ENCODE measurements at regions not wholly inside any gene's neighbourhood (a gene's known extent, or its start where the extent isn't known, plus 50 kb on each side); places are given as distances from the start of the nearest gene placed in this dataset.

- ChIA-PET RAD21 (ENCODE audit: low non-redundant PET in 1 of 2, low total read pairs in 2 of 2, uncharacterized antibody in 2 of 2, unreplicated experiment in 2 of 2) (no interaction called here), CTCF (no interaction called here), POLR2A (no interaction called here)
- H4K20me1 ChIP-seq (ENCODE audit: insufficient read depth), result no peaks in the 10 kb centered on the region
- BruUV-seq (replicated peaks), result no TSS peak
- H3K4me3 ChIP-seq (replicated peaks in 1 of 2; ENCODE audit: low read depth in 1 of 2, low read length in 2 of 2), result no peak overlapping the region
- ATAC-seq, result no peak
- H3K4me1 ChIP-seq (ENCODE audit: control insufficient read depth in 1 of 2, insufficient read depth in 2 of 2, low read length in 2 of 2), result no peaks in the 10 kb centered on the region
- H3K27ac ChIP-seq (ENCODE audit: low read depth, low read length), result no peak overlapping the region
- intact Hi-C loops (cut with micrococcal nuclease), result no loop called here
- TF ChIP-seq POLR2AphosphoS5 (IDR thresholded peaks at IDR 0.05; ENCODE audit: low read depth, low read length) (no peak), YY1 (IDR thresholded peaks at IDR 0.05; ENCODE audit: extremely low read depth, insufficient replicate concordance, low read depth, low read length) (no peak), FOSL1 (IDR thresholded peaks at IDR 0.05; ENCODE audit: low read depth) (no peak), ELF1 (IDR thresholded peaks at IDR 0.05; ENCODE audit: borderline replicate concordance, low read depth) (no peak), EZH2phosphoT487 (IDR thresholded peaks at IDR 0.05; ENCODE audit: borderline replicate concordance) (no peak), ZNF274 (IDR thresholded peaks at IDR 0.05; ENCODE audit: low read depth, low read length) (no peak), EZH2 (IDR thresholded peaks at IDR 0.05) (no peak), CTCF (IDR thresholded peaks at IDR 0.05 in 2 of 3, conservative IDR thresholded peaks at IDR 0.05 in 1 of 3; ENCODE audit: borderline replicate concordance in 1 of 3, insufficient read depth in 1 of 3, low read depth in 2 of 3, low read length in 2 of 3) (no peak), TCF7L2 (IDR thresholded peaks at IDR 0.05; ENCODE audit: borderline replicate concordance, extremely low read depth, insufficient read depth, insufficient read length) (no peak), RAD21 (IDR thresholded peaks at IDR 0.05; ENCODE audit: low read depth) (no peak), ZBTB33 (IDR thresholded peaks at IDR 0.05; ENCODE audit: extremely low read depth, insufficient replicate concordance, low read length) (no peak)
- no peak for DNase-seq (ENCODE audit: low read depth, low spot score)
- no peak overlapping the region for H3K4me2 ChIP-seq (ENCODE audit: low read length)
- H3K27me3 ChIP-seq (ENCODE audit: insufficient read depth, low read length), result no peaks in the 10 kb centered on the region
- no peak overlapping the region for H2AFZ ChIP-seq (ENCODE audit: low read depth, low read length, poor library complexity, severe bottlenecking)
- H3K9ac ChIP-seq (ENCODE audit: low read length), result no peak overlapping the region
- H3K9me3 ChIP-seq (ENCODE audit: control insufficient read depth in 1 of 2, insufficient read depth in 1 of 2, low read depth in 1 of 2, low read length in 2 of 2), result no peaks in the 10 kb centered on the region
- H3K36me3 ChIP-seq (ENCODE audit: control insufficient read depth in 1 of 2, insufficient read depth in 2 of 2, low read length in 2 of 2), result no peaks in the 10 kb centered on the region
- no peaks in the 10 kb centered on the region for H3K9me2 ChIP-seq (ENCODE audit: insufficient read depth)
- H3K79me2 ChIP-seq (ENCODE audit: insufficient read depth, low read length), result no peaks in the 10 kb centered on the region
Observed at GRCh38 chr5:82517544-82518075, 239.5 kb upstream of the RPS23 start.
